ENCODE measurements at regions not wholly inside any gene's neighbourhood (a gene's known extent, or its start where the extent isn't known, plus 50 kb on each side); places are given as distances from the start of the nearest gene placed in this dataset.

DNA sequence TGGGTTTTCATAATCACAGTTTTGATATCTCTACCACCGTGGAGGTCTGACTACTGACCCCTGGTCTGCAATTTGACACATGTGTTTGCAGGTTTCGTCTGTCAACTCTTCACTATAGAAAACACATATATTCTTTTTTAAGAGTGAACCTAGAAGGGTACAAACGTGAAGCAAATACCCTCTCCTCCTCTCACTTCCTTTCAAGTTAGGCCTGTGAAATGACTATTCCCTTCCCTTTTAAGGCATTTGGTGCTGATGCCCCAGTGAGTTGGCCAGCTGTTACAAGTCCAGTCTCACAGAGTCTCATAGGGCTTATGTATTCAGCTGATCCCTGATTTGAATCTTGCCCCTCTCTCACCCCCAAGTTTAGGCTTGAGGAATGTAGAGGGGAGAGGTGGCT lies 742.0 kb upstream of the IGFBP3 start:
- Histone ChIP-seq H3K9me2 (ENCODE audit: insufficient read depth) (no peaks in the 10 kb centered on the region), H2AFZ (ENCODE audit: low read depth, low read length, poor library complexity, severe bottlenecking) (no peak overlapping the region), H3K9ac (ENCODE audit: low read length) (no peak overlapping the region), H3K79me2 (ENCODE audit: insufficient read depth, low read length) (no peaks in the 10 kb centered on the region), H3K27ac (ENCODE audit: low read depth, low read length) (no peak overlapping the region), H3K27me3 (ENCODE audit: insufficient read depth, low read length) (no peaks in the 10 kb centered on the region), H3K9me3 (ENCODE audit: control insufficient read depth in 1 of 2, insufficient read depth in 1 of 2, low read depth in 1 of 2, low read length in 2 of 2) (no peaks in the 10 kb centered on the region), H4K20me1 (ENCODE audit: insufficient read depth) (no peaks in the 10 kb centered on the region), H3K4me2 (ENCODE audit: low read length) (no peak overlapping the region), H3K4me3 (replicated peaks in 1 of 2; ENCODE audit: low read depth in 1 of 2, low read length in 2 of 2) (no peak overlapping the region), H3K4me1 (ENCODE audit: control insufficient read depth in 1 of 2, insufficient read depth in 2 of 2, low read length in 2 of 2) (no peaks in the 10 kb centered on the region), H3K36me3 (ENCODE audit: control insufficient read depth in 1 of 2, insufficient read depth in 2 of 2, low read length in 2 of 2) (no peaks in the 10 kb centered on the region)
- POLR2A ChIA-PET, result no interaction called here
- ATAC-seq (no peak), DNase-seq (ENCODE audit: low read depth, low spot score) (no peak)
- CTCF ChIA-PET, result no interaction called here
- no peak for TF ChIP-seq JUND (IDR thresholded peaks at IDR 0.05)
- no peak for TF ChIP-seq POLR2A (IDR thresholded peaks at IDR 0.05; ENCODE audit: borderline replicate concordance, extremely low read depth, insufficient read depth, insufficient read length)
- no peak for TF ChIP-seq ELF1 (IDR thresholded peaks at IDR 0.05; ENCODE audit: borderline replicate concordance, low read depth)
- TF ChIP-seq, protein P1, sequence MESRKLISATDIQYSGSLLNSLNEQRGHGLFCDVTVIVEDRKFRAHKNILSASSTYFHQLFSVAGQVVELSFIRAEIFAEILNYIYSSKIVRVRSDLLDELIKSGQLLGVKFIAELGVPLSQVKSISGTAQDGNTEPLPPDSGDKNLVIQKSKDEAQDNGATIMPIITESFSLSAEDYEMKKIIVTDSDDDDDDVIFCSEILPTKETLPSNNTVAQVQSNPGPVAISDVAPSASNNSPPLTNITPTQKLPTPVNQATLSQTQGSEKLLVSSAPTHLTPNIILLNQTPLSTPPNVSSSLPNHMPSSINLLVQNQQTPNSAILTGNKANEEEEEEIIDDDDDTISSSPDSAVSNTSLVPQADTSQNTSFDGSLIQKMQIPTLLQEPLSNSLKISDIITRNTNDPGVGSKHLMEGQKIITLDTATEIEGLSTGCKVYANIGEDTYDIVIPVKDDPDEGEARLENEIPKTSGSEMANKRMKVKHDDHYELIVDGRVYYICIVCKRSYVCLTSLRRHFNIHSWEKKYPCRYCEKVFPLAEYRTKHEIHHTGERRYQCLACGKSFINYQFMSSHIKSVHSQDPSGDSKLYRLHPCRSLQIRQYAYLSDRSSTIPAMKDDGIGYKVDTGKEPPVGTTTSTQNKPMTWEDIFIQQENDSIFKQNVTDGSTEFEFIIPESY (IDR thresholded peaks at IDR 0.05; ENCODE audit: extremely low read depth, insufficient replicate concordance, low read length), result no peak
- no peak for TF ChIP-seq RAD21 (IDR thresholded peaks at IDR 0.05; ENCODE audit: low read depth)
- TF ChIP-seq, protein P2, sequence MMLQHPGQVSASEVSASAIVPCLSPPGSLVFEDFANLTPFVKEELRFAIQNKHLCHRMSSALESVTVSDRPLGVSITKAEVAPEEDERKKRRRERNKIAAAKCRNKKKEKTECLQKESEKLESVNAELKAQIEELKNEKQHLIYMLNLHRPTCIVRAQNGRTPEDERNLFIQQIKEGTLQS (IDR thresholded peaks at IDR 0.05), result no peak
- no peak for TF ChIP-seq FOSL1 (IDR thresholded peaks at IDR 0.05; ENCODE audit: low read depth)
- no peak for TF ChIP-seq EGR1 (IDR thresholded peaks at IDR 0.05; ENCODE audit: low read depth)
- no peak for TF ChIP-seq ZNF274 (IDR thresholded peaks at IDR 0.05; ENCODE audit: low read depth, low read length)
- TF ChIP-seq EZH2phosphoT487 (IDR thresholded peaks at IDR 0.05; ENCODE audit: borderline replicate concordance), result no peak
- no peak for TF ChIP-seq EZH2 (IDR thresholded peaks at IDR 0.05)
- TF ChIP-seq SRF (IDR thresholded peaks at IDR 0.05; ENCODE audit: low read depth), result no peak
- TF ChIP-seq, protein P3, sequence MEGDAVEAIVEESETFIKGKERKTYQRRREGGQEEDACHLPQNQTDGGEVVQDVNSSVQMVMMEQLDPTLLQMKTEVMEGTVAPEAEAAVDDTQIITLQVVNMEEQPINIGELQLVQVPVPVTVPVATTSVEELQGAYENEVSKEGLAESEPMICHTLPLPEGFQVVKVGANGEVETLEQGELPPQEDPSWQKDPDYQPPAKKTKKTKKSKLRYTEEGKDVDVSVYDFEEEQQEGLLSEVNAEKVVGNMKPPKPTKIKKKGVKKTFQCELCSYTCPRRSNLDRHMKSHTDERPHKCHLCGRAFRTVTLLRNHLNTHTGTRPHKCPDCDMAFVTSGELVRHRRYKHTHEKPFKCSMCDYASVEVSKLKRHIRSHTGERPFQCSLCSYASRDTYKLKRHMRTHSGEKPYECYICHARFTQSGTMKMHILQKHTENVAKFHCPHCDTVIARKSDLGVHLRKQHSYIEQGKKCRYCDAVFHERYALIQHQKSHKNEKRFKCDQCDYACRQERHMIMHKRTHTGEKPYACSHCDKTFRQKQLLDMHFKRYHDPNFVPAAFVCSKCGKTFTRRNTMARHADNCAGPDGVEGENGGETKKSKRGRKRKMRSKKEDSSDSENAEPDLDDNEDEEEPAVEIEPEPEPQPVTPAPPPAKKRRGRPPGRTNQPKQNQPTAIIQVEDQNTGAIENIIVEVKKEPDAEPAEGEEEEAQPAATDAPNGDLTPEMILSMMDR (IDR thresholded peaks at IDR 0.05 in 2 of 3, conservative IDR thresholded peaks at IDR 0.05 in 1 of 3; ENCODE audit: borderline replicate concordance in 1 of 3, insufficient read depth in 1 of 3, low read depth in 2 of 3, low read length in 2 of 3), result no peak
- no peak for TF ChIP-seq SP1 (IDR thresholded peaks at IDR 0.05; ENCODE audit: low read depth)
- no peak for TF ChIP-seq POLR2AphosphoS5 (IDR thresholded peaks at IDR 0.05; ENCODE audit: low read depth, low read length)
- TF ChIP-seq, protein P4, sequence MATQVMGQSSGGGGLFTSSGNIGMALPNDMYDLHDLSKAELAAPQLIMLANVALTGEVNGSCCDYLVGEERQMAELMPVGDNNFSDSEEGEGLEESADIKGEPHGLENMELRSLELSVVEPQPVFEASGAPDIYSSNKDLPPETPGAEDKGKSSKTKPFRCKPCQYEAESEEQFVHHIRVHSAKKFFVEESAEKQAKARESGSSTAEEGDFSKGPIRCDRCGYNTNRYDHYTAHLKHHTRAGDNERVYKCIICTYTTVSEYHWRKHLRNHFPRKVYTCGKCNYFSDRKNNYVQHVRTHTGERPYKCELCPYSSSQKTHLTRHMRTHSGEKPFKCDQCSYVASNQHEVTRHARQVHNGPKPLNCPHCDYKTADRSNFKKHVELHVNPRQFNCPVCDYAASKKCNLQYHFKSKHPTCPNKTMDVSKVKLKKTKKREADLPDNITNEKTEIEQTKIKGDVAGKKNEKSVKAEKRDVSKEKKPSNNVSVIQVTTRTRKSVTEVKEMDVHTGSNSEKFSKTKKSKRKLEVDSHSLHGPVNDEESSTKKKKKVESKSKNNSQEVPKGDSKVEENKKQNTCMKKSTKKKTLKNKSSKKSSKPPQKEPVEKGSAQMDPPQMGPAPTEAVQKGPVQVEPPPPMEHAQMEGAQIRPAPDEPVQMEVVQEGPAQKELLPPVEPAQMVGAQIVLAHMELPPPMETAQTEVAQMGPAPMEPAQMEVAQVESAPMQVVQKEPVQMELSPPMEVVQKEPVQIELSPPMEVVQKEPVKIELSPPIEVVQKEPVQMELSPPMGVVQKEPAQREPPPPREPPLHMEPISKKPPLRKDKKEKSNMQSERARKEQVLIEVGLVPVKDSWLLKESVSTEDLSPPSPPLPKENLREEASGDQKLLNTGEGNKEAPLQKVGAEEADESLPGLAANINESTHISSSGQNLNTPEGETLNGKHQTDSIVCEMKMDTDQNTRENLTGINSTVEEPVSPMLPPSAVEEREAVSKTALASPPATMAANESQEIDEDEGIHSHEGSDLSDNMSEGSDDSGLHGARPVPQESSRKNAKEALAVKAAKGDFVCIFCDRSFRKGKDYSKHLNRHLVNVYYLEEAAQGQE (IDR thresholded peaks at IDR 0.05; ENCODE audit: low read depth), result no peak
- TF ChIP-seq, protein P5, sequence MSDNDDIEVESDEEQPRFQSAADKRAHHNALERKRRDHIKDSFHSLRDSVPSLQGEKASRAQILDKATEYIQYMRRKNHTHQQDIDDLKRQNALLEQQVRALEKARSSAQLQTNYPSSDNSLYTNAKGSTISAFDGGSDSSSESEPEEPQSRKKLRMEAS (IDR thresholded peaks at IDR 0.05), result no peak
- intact Hi-C loops (cut with micrococcal nuclease), result no loop called here
- RAD21 ChIA-PET (ENCODE audit: low non-redundant PET in 1 of 2, low total read pairs in 2 of 2, uncharacterized antibody in 2 of 2, unreplicated experiment in 2 of 2), result no interaction called here
- BruUV-seq (replicated peaks), result no TSS peak
